Testis (tissue), 2 donors: ENCODE measurements at regions not wholly inside any gene's neighbourhood (a gene's known extent, or its start where the extent isn't known, plus 50 kb on each side); places are given as distances from the start of the nearest gene placed in this dataset.

ENCODE experiments used
- CTCF ChIP-seq, 3 experiments: fragments of 450-650 bp in 2 of 3; fragments of 200-600 bp in 1 of 3; sonication (generic) in 1 of 3; IDR thresholded peaks; one replicate each; pipeline ENCODE4 v1.5.1; 2016 to 2019; ENCODE audit warnings: antibody characterized with exemption in 3 of 3, mild to moderate bottlenecking in 2 of 3, moderate library complexity in 1 of 3
- POLR2A ChIP-seq: fragments of 450-650 bp; IDR thresholded peaks from one replicate; pipeline ENCODE4 v1.6.1; 2017; ENCODE audit warnings: antibody characterized with exemption, mild to moderate bottlenecking, moderate library complexity

GRCh38 chr5:163571744-163572143 is 66.3 kb downstream of the MAT2B start:
- TF ChIP-seq CTCF (IDR thresholded peaks at IDR 0.05) (no peak), POLR2A (no peak)
